ENCODE measurements at regions not wholly inside any gene's neighbourhood (a gene's known extent, or its start where the extent isn't known, plus 50 kb on each side); places are given as distances from the start of the nearest gene placed in this dataset.

GRCh38 chr9:118336943-118337330, 632.7 kb downstream of the TLR4 start:
- no peak for DNase-seq (ENCODE audit: extremely low read depth, low read depth)
- TF ChIP-seq, protein P1, sequence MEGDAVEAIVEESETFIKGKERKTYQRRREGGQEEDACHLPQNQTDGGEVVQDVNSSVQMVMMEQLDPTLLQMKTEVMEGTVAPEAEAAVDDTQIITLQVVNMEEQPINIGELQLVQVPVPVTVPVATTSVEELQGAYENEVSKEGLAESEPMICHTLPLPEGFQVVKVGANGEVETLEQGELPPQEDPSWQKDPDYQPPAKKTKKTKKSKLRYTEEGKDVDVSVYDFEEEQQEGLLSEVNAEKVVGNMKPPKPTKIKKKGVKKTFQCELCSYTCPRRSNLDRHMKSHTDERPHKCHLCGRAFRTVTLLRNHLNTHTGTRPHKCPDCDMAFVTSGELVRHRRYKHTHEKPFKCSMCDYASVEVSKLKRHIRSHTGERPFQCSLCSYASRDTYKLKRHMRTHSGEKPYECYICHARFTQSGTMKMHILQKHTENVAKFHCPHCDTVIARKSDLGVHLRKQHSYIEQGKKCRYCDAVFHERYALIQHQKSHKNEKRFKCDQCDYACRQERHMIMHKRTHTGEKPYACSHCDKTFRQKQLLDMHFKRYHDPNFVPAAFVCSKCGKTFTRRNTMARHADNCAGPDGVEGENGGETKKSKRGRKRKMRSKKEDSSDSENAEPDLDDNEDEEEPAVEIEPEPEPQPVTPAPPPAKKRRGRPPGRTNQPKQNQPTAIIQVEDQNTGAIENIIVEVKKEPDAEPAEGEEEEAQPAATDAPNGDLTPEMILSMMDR (IDR thresholded peaks at IDR 0.05; ENCODE audit: low read depth, low read length), result no peak

- TF ChIP-seq, protein P1 (IDR thresholded peaks at IDR 0.05; ENCODE audit: low read depth, low read length), result no peak
- no peak for DNase-seq (ENCODE audit: extremely low read depth, low read depth)
Observed at GRCh38 chr9:118360036-118360435, 655.8 kb downstream of the TLR4 start.

DNA sequence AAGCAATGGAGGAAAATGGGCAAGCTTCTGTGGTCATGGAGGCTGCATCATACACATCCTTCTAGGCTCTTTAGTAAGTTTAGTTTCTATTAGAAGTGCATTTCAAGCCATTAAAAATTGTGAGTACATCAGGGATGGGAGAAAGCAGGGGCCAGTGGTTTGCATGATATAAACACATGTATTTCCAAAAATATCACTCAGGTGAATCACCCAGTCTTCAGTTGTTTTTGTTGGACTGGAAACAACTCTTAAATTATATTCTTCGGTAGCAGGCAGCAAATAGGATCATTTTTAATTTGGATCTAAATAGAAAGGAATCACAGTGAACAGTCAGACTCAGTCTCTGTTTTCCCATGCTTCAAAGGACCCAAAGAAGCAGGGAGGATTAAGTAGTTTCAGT, 657.9 kb downstream of the TLR4 start:
- TF ChIP-seq, protein P1 (IDR thresholded peaks at IDR 0.05; ENCODE audit: low read depth, low read length), result no peak
- DNase-seq (ENCODE audit: extremely low read depth, low read depth), result no peak

- no peak for DNase-seq (ENCODE audit: extremely low read depth, low read depth)
- TF ChIP-seq, protein P1 (IDR thresholded peaks at IDR 0.05; ENCODE audit: low read depth, low read length), result no peak
Observed at GRCh38 chr9:118362596-118362995, 658.4 kb downstream of the TLR4 start.

DNA sequence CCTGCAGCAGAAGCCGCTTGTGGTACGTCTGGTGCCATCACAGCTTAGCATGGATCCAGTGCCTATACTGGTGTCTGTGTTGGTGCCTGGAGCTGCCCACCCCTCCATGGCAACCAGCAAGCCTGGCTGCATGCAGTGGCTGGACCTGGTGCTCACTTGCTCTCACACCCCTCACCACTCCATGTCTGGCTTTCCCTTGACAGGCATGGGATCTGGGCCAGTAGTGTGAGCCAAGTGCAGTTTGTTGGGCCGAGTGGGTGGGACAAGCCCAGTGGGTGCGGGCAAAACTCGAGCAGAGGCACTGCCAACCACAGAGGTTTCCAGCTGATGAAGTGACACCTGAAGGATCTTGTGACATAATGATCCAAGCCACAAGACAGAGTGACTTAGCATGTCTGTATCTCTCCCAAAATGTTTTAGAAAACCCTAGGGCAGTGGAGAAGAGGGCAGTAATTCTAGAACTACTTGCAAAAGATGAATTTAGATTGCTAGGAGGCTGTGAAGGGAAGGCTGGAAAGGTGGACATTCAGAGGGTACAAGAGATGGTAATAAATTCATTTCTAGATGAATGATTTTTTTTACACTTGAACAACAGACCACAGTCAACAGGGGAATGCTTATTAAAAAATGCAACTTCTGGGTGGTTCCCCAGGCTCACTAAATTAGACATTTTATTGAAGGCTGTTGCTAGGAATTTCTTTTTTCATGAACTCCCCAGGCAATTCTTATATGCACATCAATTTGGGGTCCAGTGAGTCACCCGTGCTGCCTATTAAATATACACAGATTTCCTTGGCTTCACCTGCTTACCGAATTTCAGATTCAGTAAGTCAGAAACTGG, 660.3 kb downstream of the TLR4 start:
- DNase-seq (ENCODE audit: extremely low read depth, low read depth), result no peak
- TF ChIP-seq, protein P1 (IDR thresholded peaks at IDR 0.05; ENCODE audit: low read depth, low read length), result no peak

- no peak for DNase-seq (ENCODE audit: extremely low read depth, low read depth)
- TF ChIP-seq, protein P1 (IDR thresholded peaks at IDR 0.05; ENCODE audit: low read depth, low read length), result no peak
Observed at GRCh38 chr9:118366228-118366627, 662.0 kb downstream of the TLR4 start.

DNA sequence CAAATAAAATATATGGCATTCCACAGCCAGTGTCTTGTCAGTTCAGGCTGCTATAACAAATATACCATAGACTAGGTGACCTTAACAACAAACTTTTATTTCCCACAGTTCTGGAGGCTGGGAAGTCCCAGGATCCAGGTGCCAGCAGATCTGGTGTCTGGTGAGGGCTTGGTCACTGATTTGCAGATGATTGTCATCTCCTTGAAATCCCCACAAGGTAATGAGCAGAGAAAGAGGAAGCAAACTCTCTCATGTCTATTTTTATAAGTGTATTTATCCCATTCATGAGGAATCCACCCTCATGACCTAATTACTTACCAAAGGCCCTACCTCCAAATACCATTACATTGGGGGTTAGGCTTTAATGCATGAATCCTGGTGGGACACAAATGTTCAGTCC, 663.2 kb downstream of the TLR4 start:
- DNase-seq (ENCODE audit: extremely low read depth, low read depth), result no peak
- TF ChIP-seq, protein P1 (IDR thresholded peaks at IDR 0.05; ENCODE audit: low read depth, low read length), result no peak

Data from AG09319 (cell line).